Panc1 (cell line): ENCODE measurements at regions not wholly inside any gene's neighbourhood (a gene's known extent, or its start where the extent isn't known, plus 50 kb on each side); places are given as distances from the start of the nearest gene placed in this dataset.

ENCODE experiments used
- CTCF ChIP-seq: fragments of 450-650 bp; IDR thresholded peaks from 2 replicates; pipeline ENCODE4 v1.5.1; 2017; ENCODE audit warnings: mild to moderate bottlenecking
- POLR2AphosphoS5 ChIP-seq: IDR thresholded peaks from 2 replicates; pipeline ENCODE4 v1.6.1; 2012; ENCODE audit warnings: mild to moderate bottlenecking, low read depth, low read length, moderate library complexity
- REST ChIP-seq, 2 experiments: IDR thresholded peaks; 2 replicates each; pipeline ENCODE4 v1.6.1; 2011 to 2012; ENCODE audit warnings: low read depth in 2 of 2, control low read depth in 1 of 2, low read length in 1 of 2, mild to moderate bottlenecking in 1 of 2, moderate library complexity in 1 of 2; ENCODE audit not compliant: insufficient read depth in 1 of 2
- SIN3A ChIP-seq: IDR thresholded peaks from 2 replicates; pipeline ENCODE4 v1.6.1; 2012; ENCODE audit warnings: low read depth, mild to moderate bottlenecking, low read length, moderate library complexity, borderline replicate concordance; ENCODE audit not compliant: insufficient read depth

- TF ChIP-seq CTCF: no peak
- TF ChIP-seq SIN3A: no peak
- TF ChIP-seq REST (IDR thresholded peaks at IDR 0.05; ENCODE audit: insufficient read depth in 1 of 2, low read depth in 2 of 2, low read length in 1 of 2): no peak
- no peak for TF ChIP-seq POLR2AphosphoS5
Observed at GRCh38 chr1:73910466-73910865, 287.5 kb downstream of the LRRIQ3 start.
